ENCODE measurements at regions not wholly inside any gene's neighbourhood (a gene's known extent, or its start where the extent isn't known, plus 50 kb on each side); places are given as distances from the start of the nearest gene placed in this dataset.

- Histone ChIP-seq H3K4me2 (ENCODE audit: insufficient read depth, insufficient read length, low read length) (no peak overlapping the region), H3K9me3 (ENCODE audit: control insufficient read depth, low read depth, low read length) (no peaks in the 10 kb centered on the region), H2AFZ (ENCODE audit: low read length) (no peak overlapping the region), H3K4ac (ENCODE audit: low read depth, low read length) (no peak overlapping the region), H3K27ac (ENCODE audit: insufficient read length, low read depth, low read length) (no peak overlapping the region), H3K9ac (ENCODE audit: extremely low read depth, insufficient read length, low read length) (no peak overlapping the region), H4K8ac (replicated peaks; ENCODE audit: insufficient read length, low read depth, low read length) (no peak overlapping the region), H3K56ac (ENCODE audit: insufficient read length, low read depth, low read length) (no peak overlapping the region), H2AK5ac (ENCODE audit: insufficient read length, low read length) (no peak overlapping the region), H2BK120ac (ENCODE audit: low read depth, low read length, poor library complexity, severe bottlenecking) (no peak overlapping the region), H4K5ac (ENCODE audit: insufficient read length, low read depth, low read length) (no peak overlapping the region), H3K4me1 (ENCODE audit: insufficient read depth, low read length) (no peaks in the 10 kb centered on the region), H4K20me1 (ENCODE audit: control insufficient read depth, insufficient read depth, insufficient read length) (no peaks in the 10 kb centered on the region), H3K27me3 (ENCODE audit: insufficient read depth, low read length) (no peaks in the 10 kb centered on the region), H3K23me2 (ENCODE audit: insufficient read length, low read depth, low read length, poor library complexity, severe bottlenecking) (no peaks in the 10 kb centered on the region), H4K91ac (ENCODE audit: insufficient read length, low read depth, low read length) (no peak overlapping the region), H3K79me2 (ENCODE audit: insufficient read depth, low read length) (no peaks in the 10 kb centered on the region), H3K18ac (ENCODE audit: insufficient read length, low read depth, low read length) (no peak overlapping the region), H3T11ph (ENCODE audit: low read length) (no peak overlapping the region), H2BK12ac (ENCODE audit: insufficient read length, low read depth, low read length) (no peak overlapping the region), H3K14ac (ENCODE audit: insufficient read depth, low read length) (no peak overlapping the region), H2BK15ac (ENCODE audit: low read depth, low read length) (no peak overlapping the region), H3K79me1 (ENCODE audit: insufficient read depth, low read depth, low read length, poor library complexity, severe bottlenecking) (no peaks in the 10 kb centered on the region), H2BK5ac (ENCODE audit: insufficient read length, low read length) (no peak overlapping the region), H2BK20ac (ENCODE audit: low read depth, low read length, poor library complexity, severe bottlenecking) (no peak overlapping the region), H3K23ac (ENCODE audit: insufficient read length, low read depth, low read length) (no peak overlapping the region)
- Mint-ChIP-seq H3K4me3 (no peak overlapping the region), H3K36me3 (ENCODE audit: insufficient read depth in 1 of 3, low read depth in 3 of 3) (no peaks in the 10 kb centered on the region), H3K4me1 (peaks cover 13 to 16% of the 10 kb centered on the region in 2 experiments), H3K9me3 (no peaks in the 10 kb centered on the region), H3K27ac (no peak overlapping the region), H3K27me3 (ENCODE audit: low read depth) (no peaks in the 10 kb centered on the region)
- no peak for TF ChIP-seq CTCF (conservative IDR thresholded peaks at IDR 0.05)
- no CpG with 5 or more reads among the region's 1 CpG for WGBS (ENCODE audit: extremely low coverage, insufficient read length, low lambda C conversion rate)
- peak; percentile 73 for DNase-seq
These were observed 56.4 kb upstream of the FBXO33 start for GRCh38 chr14:39488600-39488999.
